ENCODE measurements at regions not wholly inside any gene's neighbourhood (a gene's known extent, or its start where the extent isn't known, plus 50 kb on each side); places are given as distances from the start of the nearest gene placed in this dataset.

GRCh38 chr6:76984572-76984971 is 478.7 kb downstream of the HTR1B start:
- no peak for TF ChIP-seq POLR2AphosphoS5 (IDR thresholded peaks at IDR 0.05; ENCODE audit: low read depth, low read length)
- no peak for TF ChIP-seq TAF1 (IDR thresholded peaks at IDR 0.05; ENCODE audit: low read depth, low read length)
- no peak for TF ChIP-seq SPI1 (IDR thresholded peaks at IDR 0.05; ENCODE audit: low read depth, low read length)
- TF ChIP-seq POLR2A (IDR thresholded peaks at IDR 0.05; ENCODE audit: low read depth, low read length): no peak

Measured in GM12891 (cell line).